Ammon's horn (tissue), 1 donor: ENCODE measurements at regions not wholly inside any gene's neighbourhood (a gene's known extent, or its start where the extent isn't known, plus 50 kb on each side); places are given as distances from the start of the nearest gene placed in this dataset.
"Not testable (repeated sequence)": the region's sequence is repeated elsewhere in the genome, so short reads cannot be mapped to it uniquely, and the experiment has no call there.

Experiments used
- DNase-seq: peaks from one replicate; pipeline ENCODE4 v3.0.0-alpha.2; 2016; ENCODE audit warnings: low spot score

- DNase-seq, result no peak
Measured at GRCh38 chr14:71538288-71538687, 393.9 kb upstream of the RGS6 start.

GRCh38 chr14:71538938-71539649 lies 393.1 kb upstream of the RGS6 start:
- no peak for DNase-seq

- peak; percentile 62 for DNase-seq
Measured at GRCh38 chr14:71539650-71540285, 392.5 kb upstream of the RGS6 start.

GRCh38 chr14:71541271-71541670 lies 391.0 kb upstream of the RGS6 start:
- no peak for DNase-seq

- DNase-seq, result no peak
Measured at GRCh38 chr14:71541973-71542690, 390.1 kb upstream of the RGS6 start.

GRCh38 chr14:71549421-71550050 lies 382.7 kb upstream of the RGS6 start:
- DNase-seq, result no peak

GRCh38 chr14:71550367-71550766 lies 381.9 kb upstream of the RGS6 start:
- no peak for DNase-seq

GRCh38 chr14:71551291-71551950 lies 380.8 kb upstream of the RGS6 start:
- no peak for DNase-seq

- DNase-seq, result no peak
Measured at GRCh38 chr14:71552809-71553208, 379.4 kb upstream of the RGS6 start.

GRCh38 chr14:71553779-71554178 lies 378.4 kb upstream of the RGS6 start:
- no peak for DNase-seq

GRCh38 chr14:71554323-71554722 lies 377.9 kb upstream of the RGS6 start:
- no peak for DNase-seq

GRCh38 chr14:71554959-71555612 lies 377.1 kb upstream of the RGS6 start:
- no peak for DNase-seq

- DNase-seq, result no peak
Measured at GRCh38 chr14:71555654-71556559, 376.3 kb upstream of the RGS6 start.

- no peak for DNase-seq
Measured at GRCh38 chr14:71556730-71557129, 375.5 kb upstream of the RGS6 start.

GRCh38 chr14:71557351-71557750 lies 374.9 kb upstream of the RGS6 start:
- DNase-seq, result no peak

- not testable (repeated sequence) for DNase-seq
Measured at GRCh38 chr14:71558943-71559342, 373.3 kb upstream of the RGS6 start.

GRCh38 chr14:71560751-71561150 lies 371.5 kb upstream of the RGS6 start:
- DNase-seq, result no peak

GRCh38 chr14:71563492-71564153 lies 368.6 kb upstream of the RGS6 start:
- DNase-seq, result no peak

- DNase-seq, result no peak
Measured at GRCh38 chr14:71566276-71566675, 366.0 kb upstream of the RGS6 start.
